ENCODE measurements at regions not wholly inside any gene's neighbourhood (a gene's known extent, or its start where the extent isn't known, plus 50 kb on each side); places are given as distances from the start of the nearest gene placed in this dataset.

DNA sequence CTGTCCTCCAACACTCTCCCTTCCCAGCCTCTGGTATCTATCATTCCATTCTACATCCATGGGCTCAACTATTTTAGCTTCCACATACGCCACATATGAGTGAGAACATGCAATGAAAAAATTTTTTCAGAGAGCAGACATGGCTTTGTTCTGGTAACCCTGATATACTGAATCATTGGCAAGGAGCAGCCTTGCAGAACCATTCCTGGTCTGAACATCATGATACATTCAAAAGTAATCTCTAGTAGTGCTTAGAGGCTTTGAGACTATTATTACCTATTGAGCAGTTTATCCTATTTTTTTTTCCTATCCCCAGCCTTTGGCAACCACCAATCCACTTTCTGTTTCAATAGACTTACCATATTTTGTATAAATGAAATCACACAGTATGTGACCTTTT is 393.1 kb upstream of the KCNH7 start:
- TF ChIP-seq, protein P1, sequence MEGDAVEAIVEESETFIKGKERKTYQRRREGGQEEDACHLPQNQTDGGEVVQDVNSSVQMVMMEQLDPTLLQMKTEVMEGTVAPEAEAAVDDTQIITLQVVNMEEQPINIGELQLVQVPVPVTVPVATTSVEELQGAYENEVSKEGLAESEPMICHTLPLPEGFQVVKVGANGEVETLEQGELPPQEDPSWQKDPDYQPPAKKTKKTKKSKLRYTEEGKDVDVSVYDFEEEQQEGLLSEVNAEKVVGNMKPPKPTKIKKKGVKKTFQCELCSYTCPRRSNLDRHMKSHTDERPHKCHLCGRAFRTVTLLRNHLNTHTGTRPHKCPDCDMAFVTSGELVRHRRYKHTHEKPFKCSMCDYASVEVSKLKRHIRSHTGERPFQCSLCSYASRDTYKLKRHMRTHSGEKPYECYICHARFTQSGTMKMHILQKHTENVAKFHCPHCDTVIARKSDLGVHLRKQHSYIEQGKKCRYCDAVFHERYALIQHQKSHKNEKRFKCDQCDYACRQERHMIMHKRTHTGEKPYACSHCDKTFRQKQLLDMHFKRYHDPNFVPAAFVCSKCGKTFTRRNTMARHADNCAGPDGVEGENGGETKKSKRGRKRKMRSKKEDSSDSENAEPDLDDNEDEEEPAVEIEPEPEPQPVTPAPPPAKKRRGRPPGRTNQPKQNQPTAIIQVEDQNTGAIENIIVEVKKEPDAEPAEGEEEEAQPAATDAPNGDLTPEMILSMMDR (IDR thresholded peaks at IDR 0.05): no peak
- TF ChIP-seq POLR2A (IDR thresholded peaks at IDR 0.05): no peak
